K562 (cell line): ENCODE measurements at regions not wholly inside any gene's neighbourhood (a gene's known extent, or its start where the extent isn't known, plus 50 kb on each side); places are given as distances from the start of the nearest gene placed in this dataset.

ENCODE experiments used
- KDM4B ChIP-seq, 2 experiments: fragments of 450-650 bp in 1 of 2; sonication (generic) in 1 of 2; IDR thresholded peaks; 2 replicates each; pipeline ENCODE4 v1.6.1; 2016 to 2017; ENCODE audit warnings: borderline replicate concordance in 2 of 2, antibody characterized with exemption in 1 of 2, low read depth in 1 of 2, mild to moderate bottlenecking in 1 of 2
- NFIX ChIP-seq: fragments of 250-450 bp; sonication (Bioruptor Pico); IDR thresholded peaks from 2 replicates; pipeline ENCODE4 v1.4.0; 2020; ENCODE audit warnings: low read depth, mild to moderate bottlenecking, moderate library complexity
- POLR2AphosphoS2 ChIP-seq: IDR thresholded peaks from 2 replicates; pipeline ENCODE4 v1.6.1; 2012; ENCODE audit warnings: low read length, improper control_type of control experiment
- ZNF384 ChIP-seq: IDR thresholded peaks from 2 replicates; pipeline ENCODE4 v1.6.1; 2012; ENCODE audit warnings: low read depth, low read length, improper control_type of control experiment
- TF ChIP-seq, protein P1 (sequence below), 2 experiments: fragments of 450-650 bp; IDR thresholded peaks; 2 replicates each; pipeline ENCODE4 v1.6.1; 2016; ENCODE audit warnings: mild to moderate bottlenecking in 2 of 2, borderline replicate concordance in 1 of 2, low read depth in 1 of 2, moderate library complexity in 1 of 2
- TF ChIP-seq, protein P2 (sequence below): fragments of 250-450 bp; sonication (Bioruptor Pico); IDR thresholded peaks from 2 replicates; pipeline ENCODE4 v1.8.0; 2022; ENCODE audit warnings: moderate library complexity, mild to moderate bottlenecking, inconsistent platforms
- TF ChIP-seq, protein P3 (sequence below): fragments of 450-650 bp; IDR thresholded peaks from 2 replicates; pipeline ENCODE4 v1.7.1; 2018; ENCODE audit warnings: mild to moderate bottlenecking, low read depth; ENCODE audit not compliant: partially characterized antibody

DNA sequence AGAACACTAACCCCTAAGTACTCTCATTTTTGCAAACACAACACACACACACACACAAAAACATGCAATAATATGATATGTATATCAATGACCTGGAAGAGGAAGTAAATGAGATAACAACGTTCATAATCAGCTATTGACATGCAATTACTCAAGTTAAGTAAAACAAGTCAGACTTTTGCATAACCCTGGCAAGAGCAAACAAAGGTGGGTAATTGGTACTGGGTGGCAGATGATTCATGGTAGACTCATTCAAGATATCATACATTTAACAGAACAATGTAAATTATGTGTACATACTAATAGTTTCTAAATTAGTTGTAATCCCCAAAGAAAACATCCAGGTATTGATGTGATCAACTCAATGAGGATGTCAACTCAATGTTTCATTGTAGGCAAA is 508.8 kb downstream of the DACH1 start (continued):
- TF ChIP-seq, protein P1, sequence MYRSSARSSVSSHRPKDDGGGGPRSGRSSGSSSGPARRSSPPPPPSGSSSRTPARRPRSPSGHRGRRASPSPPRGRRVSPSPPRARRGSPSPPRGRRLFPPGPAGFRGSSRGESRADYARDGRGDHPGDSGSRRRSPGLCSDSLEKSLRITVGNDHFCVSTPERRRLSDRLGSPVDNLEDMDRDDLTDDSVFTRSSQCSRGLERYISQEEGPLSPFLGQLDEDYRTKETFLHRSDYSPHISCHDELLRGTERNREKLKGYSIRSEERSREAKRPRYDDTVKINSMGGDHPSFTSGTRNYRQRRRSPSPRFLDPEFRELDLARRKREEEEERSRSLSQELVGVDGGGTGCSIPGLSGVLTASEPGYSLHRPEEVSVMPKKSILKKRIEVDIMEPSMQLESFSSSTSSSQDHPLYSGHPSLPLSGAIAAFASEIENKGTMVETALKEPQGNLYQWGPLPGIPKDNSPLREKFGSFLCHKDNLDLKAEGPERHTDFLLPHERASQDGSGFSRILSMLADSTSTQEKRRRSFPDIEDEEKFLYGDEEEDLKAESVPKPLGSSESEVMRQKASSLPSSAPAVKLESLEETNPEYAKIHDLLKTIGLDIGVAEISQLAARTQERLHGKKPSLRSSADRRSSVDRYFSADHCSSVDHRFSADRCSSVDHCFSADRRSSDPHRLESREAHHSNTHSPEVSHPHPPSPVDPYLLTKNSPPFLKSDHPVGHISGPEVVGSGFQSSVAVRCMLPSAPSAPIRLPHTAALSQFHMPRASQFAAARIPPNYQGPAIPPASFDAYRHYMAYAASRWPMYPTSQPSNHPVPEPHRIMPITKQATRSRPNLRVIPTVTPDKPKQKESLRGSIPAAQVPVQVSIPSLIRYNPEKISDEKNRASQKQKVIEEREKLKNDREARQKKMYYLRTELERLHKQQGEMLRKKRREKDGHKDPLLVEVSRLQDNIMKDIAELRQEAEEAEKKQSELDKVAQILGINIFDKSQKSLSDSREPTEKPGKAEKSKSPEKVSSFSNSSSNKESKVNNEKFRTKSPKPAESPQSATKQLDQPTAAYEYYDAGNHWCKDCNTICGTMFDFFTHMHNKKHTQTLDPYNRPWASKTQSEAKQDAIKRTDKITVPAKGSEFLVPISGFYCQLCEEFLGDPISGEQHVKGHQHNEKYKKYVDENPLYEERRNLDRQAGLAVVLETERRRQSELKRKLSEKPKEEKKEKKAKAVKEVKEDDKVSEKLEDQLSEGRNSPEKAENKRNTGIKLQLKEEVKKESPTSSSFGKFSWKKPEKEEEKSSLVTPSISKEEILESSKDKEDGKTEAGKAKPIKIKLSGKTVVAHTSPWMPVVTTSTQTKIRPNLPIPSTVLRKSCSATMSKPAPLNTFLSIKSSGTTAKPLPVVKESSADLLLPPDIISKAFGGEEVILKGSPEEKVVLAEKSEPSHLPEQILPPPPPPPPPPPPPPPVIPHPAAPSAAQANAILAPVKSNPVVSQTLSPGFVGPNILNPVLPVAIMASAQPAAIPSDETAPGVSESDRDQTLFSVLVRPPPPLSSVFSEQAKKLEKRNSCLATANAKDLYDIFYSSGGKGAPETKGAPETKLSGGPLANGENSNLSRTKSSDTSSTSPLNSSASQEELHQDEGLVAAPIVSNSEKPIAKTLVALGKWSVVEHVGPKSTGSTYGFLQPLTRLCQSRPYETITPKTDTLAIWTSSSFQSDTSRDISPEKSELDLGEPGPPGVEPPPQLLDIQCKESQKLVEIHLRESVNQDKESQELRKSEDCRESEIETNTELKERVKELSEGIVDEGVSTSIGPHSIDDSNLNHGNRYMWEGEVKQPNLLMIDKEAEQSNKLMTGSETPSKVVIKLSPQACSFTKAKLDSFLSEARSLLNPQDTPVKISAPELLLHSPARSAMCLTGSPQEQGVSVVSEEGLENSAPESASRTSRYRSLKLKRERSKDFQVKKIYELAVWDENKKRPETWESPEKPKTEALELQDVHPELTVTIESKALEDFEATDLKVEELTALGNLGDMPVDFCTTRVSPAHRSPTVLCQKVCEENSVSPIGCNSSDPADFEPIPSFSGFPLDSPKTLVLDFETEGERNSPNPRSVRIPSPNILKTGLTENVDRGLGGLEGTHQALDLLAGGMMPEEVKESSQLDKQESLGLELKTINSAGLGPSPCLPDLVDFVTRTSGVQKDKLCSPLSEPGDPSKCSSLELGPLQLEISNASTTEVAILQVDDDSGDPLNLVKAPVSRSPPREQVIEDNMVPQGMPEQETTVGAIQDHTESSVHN (IDR thresholded peaks at IDR 0.05; ENCODE audit: borderline replicate concordance in 1 of 2, low read depth in 1 of 2): no peak
- TF ChIP-seq POLR2AphosphoS2 (no peak), ZNF384 (no peak), KDM4B (IDR thresholded peaks at IDR 0.05; ENCODE audit: borderline replicate concordance in 2 of 2, low read depth in 1 of 2) (no peak), NFIX (no peak)
- TF ChIP-seq, protein P2, sequence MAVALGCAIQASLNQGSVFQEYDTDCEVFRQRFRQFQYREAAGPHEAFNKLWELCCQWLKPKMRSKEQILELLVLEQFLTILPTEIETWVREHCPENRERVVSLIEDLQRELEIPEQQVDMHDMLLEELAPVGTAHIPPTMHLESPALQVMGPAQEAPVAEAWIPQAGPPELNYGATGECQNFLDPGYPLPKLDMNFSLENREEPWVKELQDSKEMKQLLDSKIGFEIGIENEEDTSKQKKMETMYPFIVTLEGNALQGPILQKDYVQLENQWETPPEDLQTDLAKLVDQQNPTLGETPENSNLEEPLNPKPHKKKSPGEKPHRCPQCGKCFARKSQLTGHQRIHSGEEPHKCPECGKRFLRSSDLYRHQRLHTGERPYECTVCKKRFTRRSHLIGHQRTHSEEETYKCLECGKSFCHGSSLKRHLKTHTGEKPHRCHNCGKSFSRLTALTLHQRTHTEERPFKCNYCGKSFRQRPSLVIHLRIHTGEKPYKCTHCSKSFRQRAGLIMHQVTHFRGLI (CRISPR knock-in tag): no peak
- TF ChIP-seq, protein P3, sequence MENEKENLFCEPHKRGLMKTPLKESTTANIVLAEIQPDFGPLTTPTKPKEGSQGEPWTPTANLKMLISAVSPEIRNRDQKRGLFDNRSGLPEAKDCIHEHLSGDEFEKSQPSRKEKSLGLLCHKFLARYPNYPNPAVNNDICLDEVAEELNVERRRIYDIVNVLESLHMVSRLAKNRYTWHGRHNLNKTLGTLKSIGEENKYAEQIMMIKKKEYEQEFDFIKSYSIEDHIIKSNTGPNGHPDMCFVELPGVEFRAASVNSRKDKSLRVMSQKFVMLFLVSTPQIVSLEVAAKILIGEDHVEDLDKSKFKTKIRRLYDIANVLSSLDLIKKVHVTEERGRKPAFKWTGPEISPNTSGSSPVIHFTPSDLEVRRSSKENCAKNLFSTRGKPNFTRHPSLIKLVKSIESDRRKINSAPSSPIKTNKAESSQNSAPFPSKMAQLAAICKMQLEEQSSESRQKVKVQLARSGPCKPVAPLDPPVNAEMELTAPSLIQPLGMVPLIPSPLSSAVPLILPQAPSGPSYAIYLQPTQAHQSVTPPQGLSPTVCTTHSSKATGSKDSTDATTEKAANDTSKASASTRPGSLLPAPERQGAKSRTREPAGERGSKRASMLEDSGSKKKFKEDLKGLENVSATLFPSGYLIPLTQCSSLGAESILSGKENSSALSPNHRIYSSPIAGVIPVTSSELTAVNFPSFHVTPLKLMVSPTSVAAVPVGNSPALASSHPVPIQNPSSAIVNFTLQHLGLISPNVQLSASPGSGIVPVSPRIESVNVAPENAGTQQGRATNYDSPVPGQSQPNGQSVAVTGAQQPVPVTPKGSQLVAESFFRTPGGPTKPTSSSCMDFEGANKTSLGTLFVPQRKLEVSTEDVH: no peak
